EH (cell line): ENCODE measurements at regions not wholly inside any gene's neighbourhood (a gene's known extent, or its start where the extent isn't known, plus 50 kb on each side); places are given as distances from the start of the nearest gene placed in this dataset.
A peak's percentile ranks its signal among the peaks of the same experiment; 100 is the strongest.
"Not testable (repeated sequence)": the region's sequence is repeated elsewhere in the genome, so short reads cannot be mapped to it uniquely, and the experiment has no call there.

Source experiments
- DNase-seq: peaks from one replicate; pipeline ENCODE4 v3.0.0-alpha.2; 2015; ENCODE audit warnings: low read depth

DNA sequence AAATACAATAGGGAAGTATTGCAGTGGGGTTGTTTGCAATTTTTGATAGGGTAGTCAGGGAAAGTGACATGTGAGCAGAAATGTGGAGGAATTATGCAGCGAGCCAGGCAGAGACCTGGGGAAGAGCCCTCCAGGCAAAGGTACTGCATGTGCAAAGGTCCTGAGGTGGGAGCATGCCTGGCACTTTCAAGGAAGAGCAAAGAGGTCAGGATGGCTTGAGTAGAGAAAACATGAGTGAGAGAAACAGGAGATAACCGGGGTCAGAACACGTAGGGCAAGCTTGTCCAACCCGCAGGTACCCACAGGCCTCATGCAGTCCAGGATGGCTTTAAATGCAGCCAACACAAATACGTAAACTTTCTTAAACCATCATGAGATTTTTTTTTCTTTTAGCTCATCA, 71.0 kb downstream of the COQ2 start:
- no peak for DNase-seq

GRCh38 chr4:83212041-83212851, 72.4 kb downstream of the COQ2 start:
- no peak for DNase-seq

DNA sequence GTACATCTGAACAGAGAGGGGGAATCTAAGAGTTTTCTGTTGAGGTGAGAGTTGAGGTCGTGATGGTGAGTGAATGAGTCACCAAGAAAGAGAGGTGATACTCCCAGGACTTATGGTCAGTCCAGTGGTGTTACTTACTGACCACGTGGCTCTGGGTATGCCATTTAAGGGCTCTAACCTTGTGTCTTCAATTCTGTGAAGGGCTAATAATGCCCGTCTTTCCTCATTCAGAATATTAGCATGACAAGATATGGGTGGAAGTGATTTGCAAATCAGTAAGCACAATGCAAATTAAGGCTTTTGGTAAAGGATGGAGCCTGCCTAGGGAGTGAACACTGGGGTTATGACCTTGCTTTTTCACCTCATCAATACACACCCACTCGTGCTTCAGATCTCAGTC, 75.2 kb downstream of the COQ2 start:
- DNase-seq: no peak

DNA sequence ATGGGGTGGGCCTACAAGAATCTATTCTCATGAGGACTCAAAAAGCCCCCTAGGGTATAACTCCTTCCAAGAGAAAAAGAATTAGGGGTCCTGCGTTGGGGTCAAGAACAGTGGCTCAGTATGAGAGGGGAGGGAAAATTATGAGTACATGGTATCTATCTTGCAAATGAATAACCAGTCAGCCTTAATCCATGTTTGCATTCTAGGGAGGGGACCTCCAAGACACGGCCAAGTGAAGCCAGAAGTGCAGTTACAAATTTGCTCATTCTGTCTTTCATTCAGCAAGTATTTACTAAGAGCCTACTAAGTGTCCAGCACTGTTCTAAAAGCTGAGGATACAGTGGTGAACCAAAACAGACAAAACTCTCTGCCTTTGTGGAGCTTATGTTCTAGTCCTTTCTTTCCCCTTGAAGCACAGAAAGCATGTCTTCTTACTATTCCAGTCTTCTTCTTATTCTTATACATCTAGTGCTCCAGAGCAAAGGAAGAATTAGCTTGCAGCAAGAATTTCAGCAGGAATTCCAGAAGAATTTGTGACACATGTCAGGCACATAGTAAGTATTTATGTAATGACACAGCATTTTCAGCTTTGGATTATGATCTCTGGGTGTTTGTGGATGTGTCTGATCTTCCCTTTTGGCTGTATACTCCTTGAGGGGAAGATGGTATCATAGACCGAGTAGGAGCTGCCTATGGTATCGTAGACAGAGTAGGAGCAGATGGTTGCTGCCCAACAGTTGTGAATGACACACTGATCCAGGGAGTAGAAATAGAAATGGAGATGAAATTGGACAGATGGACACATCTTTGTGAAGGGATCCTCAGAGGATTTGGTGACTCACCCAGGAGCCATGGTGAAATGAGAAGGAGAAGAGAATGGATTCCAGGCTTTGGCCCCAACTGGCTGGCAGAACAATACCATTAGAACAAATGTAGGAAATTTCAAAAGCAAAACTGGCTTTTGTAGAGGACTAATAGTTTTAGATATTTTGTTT, 75.9 kb downstream of the COQ2 start:
- peak; percentile 92 for DNase-seq

GRCh38 chr4:83207497-83208101, 77.0 kb downstream of the COQ2 start:
- peak; percentile 94 for DNase-seq

GRCh38 chr4:83205760-83206159, 78.8 kb downstream of the COQ2 start:
- no peak for DNase-seq

DNA sequence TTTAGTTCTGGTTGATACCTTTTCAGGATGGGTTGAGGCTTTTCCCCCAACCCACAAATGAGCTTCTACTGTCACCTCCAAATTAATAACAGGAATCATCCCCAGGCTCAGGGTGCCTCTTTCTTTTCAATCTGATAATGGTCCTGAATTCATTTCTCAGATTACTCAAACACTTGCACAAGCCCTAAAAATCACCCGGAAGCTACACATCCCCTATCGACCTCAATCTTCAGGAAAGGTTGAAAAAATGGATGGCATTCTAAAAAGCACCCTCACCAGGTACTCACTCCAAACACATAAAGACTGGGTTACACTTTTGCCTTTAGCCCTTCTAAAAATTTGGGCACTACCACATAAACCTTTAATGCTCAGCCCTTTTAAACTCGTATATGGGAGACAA, 79.9 kb downstream of the COQ2 start:
- no peak for DNase-seq

- no peak for DNase-seq
Measured at GRCh38 chr4:83201761-83202160, 82.8 kb downstream of the COQ2 start.

- no peak for DNase-seq
Measured at GRCh38 chr4:83197555-83198235, 83.2 kb upstream of the PLAC8 start.

DNA sequence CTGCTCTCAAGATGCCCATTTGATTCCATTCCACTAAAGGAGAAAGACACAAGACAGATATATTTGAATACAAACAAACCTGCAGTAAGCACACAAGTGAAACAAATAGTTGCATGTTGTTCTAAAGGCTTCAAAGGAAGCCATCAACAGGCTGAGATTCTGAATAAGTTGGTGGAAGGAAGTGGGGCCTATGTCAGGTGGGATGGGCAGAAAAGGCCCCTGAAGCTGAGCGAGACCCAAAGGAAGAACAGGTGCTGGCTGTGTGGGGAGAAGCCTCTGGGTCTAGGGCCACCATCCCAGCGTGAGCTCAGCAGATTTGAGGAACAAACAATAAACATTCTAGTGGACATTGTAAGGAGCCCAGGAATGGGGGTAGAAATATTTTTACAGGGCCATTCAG, 82.4 kb upstream of the PLAC8 start:
- DNase-seq: no peak

- no peak for DNase-seq
Measured at GRCh38 chr4:83195269-83195668, 80.7 kb upstream of the PLAC8 start.

DNA sequence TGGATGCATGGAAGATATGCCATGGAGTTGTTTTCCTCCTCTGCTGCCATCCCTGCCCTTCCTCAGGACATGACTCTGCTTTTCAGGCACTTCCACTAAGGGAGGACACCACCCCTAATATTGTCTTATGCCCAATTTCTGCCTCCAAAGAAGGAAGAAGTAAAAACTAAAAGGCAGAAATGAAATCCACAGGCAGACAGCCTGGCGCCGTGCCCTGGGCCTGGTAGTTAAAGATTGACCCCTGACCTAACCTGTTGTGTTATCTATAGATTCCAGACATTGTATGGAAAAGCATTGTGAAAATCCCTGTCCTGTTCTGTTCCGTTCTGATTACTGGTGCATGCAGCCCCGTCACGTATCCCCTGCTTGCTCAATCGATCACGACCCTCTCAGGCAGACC, 80.1 kb upstream of the PLAC8 start:
- DNase-seq: not testable (repeated sequence)

GRCh38 chr4:83192634-83193033, 78.1 kb upstream of the PLAC8 start:
- DNase-seq: no peak

DNA sequence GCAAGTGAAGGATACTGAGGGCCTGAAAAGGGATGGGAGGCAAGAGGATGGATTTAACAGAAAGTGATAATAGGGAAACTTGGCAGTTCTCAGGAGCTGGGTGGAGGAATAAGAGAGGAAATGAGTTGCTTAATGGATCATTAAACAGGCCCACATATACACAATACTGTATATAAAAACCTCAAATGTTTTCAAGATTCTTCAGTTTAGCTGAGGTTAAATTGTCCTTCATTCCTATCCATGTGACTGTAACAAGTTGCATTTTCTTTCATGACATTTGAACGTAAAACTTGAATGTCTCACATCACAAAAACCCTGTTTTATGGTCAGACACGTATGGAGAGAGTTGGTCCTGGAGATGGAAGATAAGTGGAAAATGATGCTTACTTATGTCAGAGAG, 76.5 kb upstream of the PLAC8 start:
- peak; percentile 67 for DNase-seq

- no peak for DNase-seq
Measured at GRCh38 chr4:83189631-83190136, 75.2 kb upstream of the PLAC8 start.

- no peak for DNase-seq
Measured at GRCh38 chr4:83180431-83180968, 66.0 kb upstream of the PLAC8 start.

GRCh38 chr4:83179205-83179604, 64.7 kb upstream of the PLAC8 start:
- no peak for DNase-seq

DNA sequence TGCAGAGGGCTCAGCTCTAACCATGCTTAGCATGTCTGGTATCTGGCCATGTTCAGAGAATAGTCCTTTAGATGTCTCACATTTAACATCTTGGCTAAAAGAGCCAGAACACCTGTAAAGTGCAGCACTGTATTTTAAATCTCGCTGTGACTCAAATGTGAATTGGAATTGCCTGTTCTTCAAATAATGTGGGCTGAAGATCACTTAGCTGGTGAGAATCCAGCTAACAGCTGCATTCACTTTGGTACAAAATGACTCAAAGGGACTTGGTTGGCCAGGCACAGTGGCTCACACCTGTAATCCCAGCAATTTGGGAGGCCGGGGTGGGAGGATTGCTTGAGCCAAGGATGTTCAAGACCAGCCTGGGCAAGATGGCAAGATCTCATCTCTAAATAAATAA, 63.5 kb upstream of the PLAC8 start:
- DNase-seq: no peak

DNA sequence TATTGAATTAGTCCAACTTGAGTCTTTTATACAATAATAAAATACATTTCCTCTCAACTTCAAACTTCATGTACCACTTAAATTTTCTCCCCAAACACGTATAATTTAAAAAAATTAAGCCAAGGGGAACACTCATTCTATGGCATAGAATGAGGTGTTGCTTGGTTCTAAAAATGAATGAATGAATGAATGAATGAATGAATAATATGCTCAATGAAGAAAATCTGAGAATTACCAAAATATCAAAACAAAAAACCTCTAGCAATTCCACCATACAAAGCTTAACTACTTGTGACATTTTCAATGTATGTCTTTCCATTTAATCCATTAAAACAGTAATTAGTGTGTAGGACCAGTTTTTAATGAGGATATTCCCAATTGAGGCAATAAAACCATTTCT, 62.7 kb upstream of the PLAC8 start:
- DNase-seq: no peak

DNA sequence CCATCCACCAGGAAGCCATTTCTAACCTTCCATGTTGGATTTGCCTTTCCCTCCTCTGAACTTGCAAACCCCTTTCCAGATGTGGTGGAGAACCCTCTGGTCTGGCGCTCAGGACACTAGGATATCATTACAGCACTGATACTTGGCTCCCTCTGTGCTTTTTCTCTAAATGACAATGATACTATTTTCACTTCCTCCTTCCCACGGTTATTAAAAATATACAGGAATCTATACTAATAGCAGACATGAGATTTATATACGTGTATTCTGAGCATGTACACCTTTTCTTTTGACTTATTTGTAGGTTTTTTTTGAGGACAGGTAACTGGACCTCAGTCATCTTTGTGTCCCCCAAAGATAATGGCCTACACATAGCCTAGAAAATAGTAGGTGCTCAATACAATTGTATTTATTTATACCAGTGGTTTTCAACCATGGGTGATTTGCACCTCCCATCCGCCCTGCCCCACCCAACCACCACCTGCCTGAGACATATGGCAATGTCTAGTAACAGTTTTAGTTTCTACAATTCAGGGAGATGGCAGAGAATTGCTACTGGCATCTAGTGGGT, 60.4 kb upstream of the PLAC8 start:
- no peak for DNase-seq

- no peak for DNase-seq
Measured at GRCh38 chr4:83172371-83172770, 57.8 kb upstream of the PLAC8 start.
